ENCODE measurements at regions not wholly inside any gene's neighbourhood (a gene's known extent, or its start where the extent isn't known, plus 50 kb on each side); places are given as distances from the start of the nearest gene placed in this dataset.
A peak's percentile ranks its signal among the peaks of the same experiment; 100 is the strongest.

DNA sequence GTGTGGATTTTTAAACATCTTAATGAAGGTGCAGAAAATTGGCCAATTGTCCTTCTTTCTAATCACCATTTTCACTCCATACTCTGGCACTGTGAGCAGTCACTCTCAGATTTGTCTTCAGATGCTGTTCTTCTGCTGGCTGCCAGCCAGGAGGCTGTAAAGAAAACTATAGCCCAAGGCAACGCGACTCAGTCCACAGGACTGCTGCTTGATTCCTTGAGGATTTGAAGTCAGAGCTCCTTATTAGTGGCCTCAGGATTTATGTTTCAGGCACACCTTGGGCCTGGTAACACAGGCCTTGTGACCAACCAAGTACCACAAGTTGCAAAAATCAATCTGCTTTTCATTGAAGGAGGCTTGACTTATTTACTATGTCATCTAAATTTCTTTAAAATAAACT lies 342.6 kb downstream of the GPM6A start:
- intact Hi-C loops (cut with micrococcal nuclease): no loop called here
- Histone ChIP-seq H3K4me3 (replicated peaks in 1 of 2; ENCODE audit: low read depth in 1 of 2, low read length in 2 of 2) (no peak overlapping the region), H3K79me2 (ENCODE audit: insufficient read depth, low read length) (no peaks in the 10 kb centered on the region), H3K9me3 (ENCODE audit: control insufficient read depth in 1 of 2, insufficient read depth in 1 of 2, low read depth in 1 of 2, low read length in 2 of 2) (no peaks in the 10 kb centered on the region), H3K9ac (ENCODE audit: low read length) (no peak overlapping the region), H3K27ac (ENCODE audit: low read depth, low read length) (no peak overlapping the region), H3K4me1 (ENCODE audit: control insufficient read depth in 1 of 2, insufficient read depth in 2 of 2, low read length in 2 of 2) (peaks cover 3 to 10% of the 10 kb centered on the region in 2 experiments; a peak in 3 of 4 replicates), H3K4me2 (ENCODE audit: low read length) (0 out of 2 replicates have a peak overlapping the region, but pooled peaks have one; percentile 19), H3K9me2 (ENCODE audit: insufficient read depth) (no peaks in the 10 kb centered on the region), H3K27me3 (ENCODE audit: insufficient read depth, low read length) (no peaks in the 10 kb centered on the region), H3K36me3 (ENCODE audit: control insufficient read depth in 1 of 2, insufficient read depth in 2 of 2, low read length in 2 of 2) (no peaks in the 10 kb centered on the region), H2AFZ (ENCODE audit: low read depth, low read length, poor library complexity, severe bottlenecking) (peak overlapping the region; percentile 74), H4K20me1 (ENCODE audit: insufficient read depth) (no peaks in the 10 kb centered on the region)
- ChIA-PET POLR2A (no interaction called here), RAD21 (ENCODE audit: low non-redundant PET in 1 of 2, low total read pairs in 2 of 2, uncharacterized antibody in 2 of 2, unreplicated experiment in 2 of 2) (no interaction called here), CTCF (no interaction called here)
- TF ChIP-seq JUND (IDR thresholded peaks at IDR 0.05) (no peak), ZNF274 (IDR thresholded peaks at IDR 0.05; ENCODE audit: low read depth, low read length) (no peak), TCF7L2 (IDR thresholded peaks at IDR 0.05; ENCODE audit: borderline replicate concordance, extremely low read depth, insufficient read depth, insufficient read length) (no peak), RAD21 (IDR thresholded peaks at IDR 0.05; ENCODE audit: low read depth) (no peak), POLR2A (IDR thresholded peaks at IDR 0.05; ENCODE audit: borderline replicate concordance, extremely low read depth, insufficient read depth, insufficient read length) (no peak), EGR1 (IDR thresholded peaks at IDR 0.05; ENCODE audit: low read depth) (no peak), ELF1 (IDR thresholded peaks at IDR 0.05; ENCODE audit: borderline replicate concordance, low read depth) (no peak), SIN3A (IDR thresholded peaks at IDR 0.05; ENCODE audit: low read depth) (no peak), POLR2AphosphoS5 (IDR thresholded peaks at IDR 0.05; ENCODE audit: low read depth, low read length) (no peak), SP1 (IDR thresholded peaks at IDR 0.05; ENCODE audit: low read depth) (no peak), CEBPB (IDR thresholded peaks at IDR 0.05; ENCODE audit: low read depth) (no peak)
- TF ChIP-seq, protein P1, sequence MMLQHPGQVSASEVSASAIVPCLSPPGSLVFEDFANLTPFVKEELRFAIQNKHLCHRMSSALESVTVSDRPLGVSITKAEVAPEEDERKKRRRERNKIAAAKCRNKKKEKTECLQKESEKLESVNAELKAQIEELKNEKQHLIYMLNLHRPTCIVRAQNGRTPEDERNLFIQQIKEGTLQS (IDR thresholded peaks at IDR 0.05): no peak
- TF ChIP-seq, protein P2, sequence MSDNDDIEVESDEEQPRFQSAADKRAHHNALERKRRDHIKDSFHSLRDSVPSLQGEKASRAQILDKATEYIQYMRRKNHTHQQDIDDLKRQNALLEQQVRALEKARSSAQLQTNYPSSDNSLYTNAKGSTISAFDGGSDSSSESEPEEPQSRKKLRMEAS (IDR thresholded peaks at IDR 0.05): no peak
- TF ChIP-seq, protein P3, sequence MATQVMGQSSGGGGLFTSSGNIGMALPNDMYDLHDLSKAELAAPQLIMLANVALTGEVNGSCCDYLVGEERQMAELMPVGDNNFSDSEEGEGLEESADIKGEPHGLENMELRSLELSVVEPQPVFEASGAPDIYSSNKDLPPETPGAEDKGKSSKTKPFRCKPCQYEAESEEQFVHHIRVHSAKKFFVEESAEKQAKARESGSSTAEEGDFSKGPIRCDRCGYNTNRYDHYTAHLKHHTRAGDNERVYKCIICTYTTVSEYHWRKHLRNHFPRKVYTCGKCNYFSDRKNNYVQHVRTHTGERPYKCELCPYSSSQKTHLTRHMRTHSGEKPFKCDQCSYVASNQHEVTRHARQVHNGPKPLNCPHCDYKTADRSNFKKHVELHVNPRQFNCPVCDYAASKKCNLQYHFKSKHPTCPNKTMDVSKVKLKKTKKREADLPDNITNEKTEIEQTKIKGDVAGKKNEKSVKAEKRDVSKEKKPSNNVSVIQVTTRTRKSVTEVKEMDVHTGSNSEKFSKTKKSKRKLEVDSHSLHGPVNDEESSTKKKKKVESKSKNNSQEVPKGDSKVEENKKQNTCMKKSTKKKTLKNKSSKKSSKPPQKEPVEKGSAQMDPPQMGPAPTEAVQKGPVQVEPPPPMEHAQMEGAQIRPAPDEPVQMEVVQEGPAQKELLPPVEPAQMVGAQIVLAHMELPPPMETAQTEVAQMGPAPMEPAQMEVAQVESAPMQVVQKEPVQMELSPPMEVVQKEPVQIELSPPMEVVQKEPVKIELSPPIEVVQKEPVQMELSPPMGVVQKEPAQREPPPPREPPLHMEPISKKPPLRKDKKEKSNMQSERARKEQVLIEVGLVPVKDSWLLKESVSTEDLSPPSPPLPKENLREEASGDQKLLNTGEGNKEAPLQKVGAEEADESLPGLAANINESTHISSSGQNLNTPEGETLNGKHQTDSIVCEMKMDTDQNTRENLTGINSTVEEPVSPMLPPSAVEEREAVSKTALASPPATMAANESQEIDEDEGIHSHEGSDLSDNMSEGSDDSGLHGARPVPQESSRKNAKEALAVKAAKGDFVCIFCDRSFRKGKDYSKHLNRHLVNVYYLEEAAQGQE (IDR thresholded peaks at IDR 0.05; ENCODE audit: low read depth): no peak
- TF ChIP-seq, protein P4, sequence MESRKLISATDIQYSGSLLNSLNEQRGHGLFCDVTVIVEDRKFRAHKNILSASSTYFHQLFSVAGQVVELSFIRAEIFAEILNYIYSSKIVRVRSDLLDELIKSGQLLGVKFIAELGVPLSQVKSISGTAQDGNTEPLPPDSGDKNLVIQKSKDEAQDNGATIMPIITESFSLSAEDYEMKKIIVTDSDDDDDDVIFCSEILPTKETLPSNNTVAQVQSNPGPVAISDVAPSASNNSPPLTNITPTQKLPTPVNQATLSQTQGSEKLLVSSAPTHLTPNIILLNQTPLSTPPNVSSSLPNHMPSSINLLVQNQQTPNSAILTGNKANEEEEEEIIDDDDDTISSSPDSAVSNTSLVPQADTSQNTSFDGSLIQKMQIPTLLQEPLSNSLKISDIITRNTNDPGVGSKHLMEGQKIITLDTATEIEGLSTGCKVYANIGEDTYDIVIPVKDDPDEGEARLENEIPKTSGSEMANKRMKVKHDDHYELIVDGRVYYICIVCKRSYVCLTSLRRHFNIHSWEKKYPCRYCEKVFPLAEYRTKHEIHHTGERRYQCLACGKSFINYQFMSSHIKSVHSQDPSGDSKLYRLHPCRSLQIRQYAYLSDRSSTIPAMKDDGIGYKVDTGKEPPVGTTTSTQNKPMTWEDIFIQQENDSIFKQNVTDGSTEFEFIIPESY (IDR thresholded peaks at IDR 0.05; ENCODE audit: extremely low read depth, insufficient replicate concordance, low read length): no peak
- no peak for DNase-seq (ENCODE audit: low read depth, low spot score)
- BruUV-seq (replicated peaks): no TSS peak
- peak; percentile 57 for ATAC-seq
